HG03342 (cell line): ENCODE measurements at regions not wholly inside any gene's neighbourhood (a gene's known extent, or its start where the extent isn't known, plus 50 kb on each side); places are given as distances from the start of the nearest gene placed in this dataset.

Experiments
- ATAC-seq: cut with Tn5 transposase; IDR thresholded peaks from one replicate; pipeline ENCODE4 v1.9.1; 2021; ENCODE audit warnings: mild to moderate bottlenecking, moderate library complexity; ENCODE audit not compliant: unreplicated experiment

DNA sequence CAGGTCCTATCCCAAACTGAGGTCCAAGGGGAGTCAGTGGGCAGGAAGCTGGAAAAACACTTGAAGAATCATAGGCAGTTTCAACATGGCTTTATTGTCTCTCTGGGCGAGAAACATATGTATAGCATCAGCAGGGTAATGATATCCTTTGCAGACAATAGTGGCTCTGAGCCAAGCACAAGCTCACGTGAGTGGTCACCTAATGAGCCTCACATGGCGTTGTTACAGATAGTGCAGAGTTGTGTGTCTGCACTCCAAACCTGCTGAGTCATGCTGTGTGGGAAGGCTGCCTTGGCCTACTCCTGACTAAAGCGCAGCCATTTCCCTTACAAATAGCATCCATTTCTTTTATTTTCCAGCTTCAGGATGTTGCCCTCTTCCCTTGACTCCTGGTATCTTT, 105.2 kb upstream of the SYT1 start:
- ATAC-seq = no peak

DNA sequence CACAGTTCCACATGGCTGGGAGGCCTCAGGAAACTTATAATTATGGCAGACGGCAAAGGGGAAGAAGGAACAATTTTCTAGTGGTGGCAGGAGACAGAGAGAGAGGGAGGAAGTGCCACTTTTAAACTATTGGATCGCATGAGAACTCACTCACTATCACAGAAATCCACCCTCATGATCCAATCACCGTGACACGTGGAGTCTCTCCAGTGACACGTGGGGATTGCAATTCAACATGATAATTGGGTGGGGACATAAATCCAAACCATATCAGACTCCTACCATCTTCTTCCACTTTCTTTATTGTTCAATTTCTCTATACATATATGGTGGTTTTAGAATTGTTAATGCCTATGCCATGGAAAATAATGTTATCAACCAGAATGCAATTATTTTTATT, 103.7 kb upstream of the SYT1 start:
- ATAC-seq = no peak

DNA sequence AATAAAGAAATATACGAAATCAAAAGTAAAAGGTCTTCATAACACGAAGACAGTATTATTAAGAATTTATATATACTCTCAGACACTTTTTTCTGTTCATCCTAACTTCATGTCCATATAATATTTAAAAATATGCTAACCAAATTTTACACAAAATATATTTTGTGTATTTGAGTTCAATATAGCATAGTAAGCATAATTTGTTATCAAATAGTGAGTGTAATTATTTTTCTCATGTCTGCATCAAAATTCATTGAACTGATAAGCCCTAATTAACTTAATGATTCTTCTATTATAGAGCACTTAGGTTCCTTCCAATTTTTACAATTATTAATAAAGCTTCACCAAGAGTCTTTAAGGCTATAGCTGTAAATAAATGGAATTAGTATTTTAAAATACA, 99.7 kb upstream of the SYT1 start:
- no peak for ATAC-seq

DNA sequence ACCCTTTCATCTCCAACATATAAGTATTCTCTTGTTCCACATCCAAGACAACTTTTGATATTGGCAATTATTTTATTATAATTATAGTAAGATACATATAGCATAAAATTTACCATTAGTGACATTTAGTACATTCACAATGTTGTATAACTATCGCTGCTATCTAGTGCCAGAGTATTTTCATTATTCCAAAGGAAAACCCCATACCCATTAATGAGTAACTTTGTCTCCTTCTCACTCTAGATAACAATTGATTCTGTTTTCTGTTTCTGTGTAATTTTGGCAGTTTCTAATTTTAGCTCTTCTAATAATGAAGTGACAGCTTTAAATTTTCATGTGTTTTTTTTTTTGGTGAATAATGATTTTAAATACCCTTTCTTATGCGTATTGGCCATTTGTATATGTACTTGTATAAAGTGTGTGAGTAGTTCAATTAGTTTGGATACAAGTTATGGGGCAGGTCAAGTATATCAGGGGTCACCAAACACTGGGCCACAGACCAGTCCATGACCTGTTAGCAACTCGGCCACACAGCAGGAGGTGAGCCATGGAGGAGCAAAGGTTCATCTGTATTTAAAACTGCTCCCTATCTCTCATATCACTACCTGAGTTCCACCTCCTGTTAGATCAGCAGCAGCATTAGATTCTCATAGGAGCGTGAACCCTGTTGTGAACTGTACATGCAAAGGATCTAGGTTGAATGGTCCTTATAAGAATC, 97.2 kb upstream of the SYT1 start:
- ATAC-seq = no peak

DNA sequence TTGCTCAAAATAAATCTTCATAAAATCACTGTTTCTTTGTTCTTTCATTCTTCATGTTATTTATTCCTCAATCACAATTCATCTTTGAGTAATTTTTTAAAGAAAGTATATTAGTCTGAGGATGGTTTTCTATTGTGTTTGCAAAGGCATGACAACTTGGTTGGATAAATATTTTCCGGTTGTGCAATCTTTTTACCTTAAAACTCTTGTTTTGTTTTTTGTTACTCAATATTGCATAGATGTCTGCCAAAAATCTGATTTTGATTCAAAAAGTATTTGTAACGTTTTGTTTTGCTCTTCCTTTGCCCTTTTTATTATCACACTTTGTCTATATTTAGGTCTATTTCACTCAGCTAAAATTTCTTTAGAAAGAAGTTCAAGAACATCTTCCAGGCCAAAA, 86.2 kb upstream of the SYT1 start:
- no peak for ATAC-seq

DNA sequence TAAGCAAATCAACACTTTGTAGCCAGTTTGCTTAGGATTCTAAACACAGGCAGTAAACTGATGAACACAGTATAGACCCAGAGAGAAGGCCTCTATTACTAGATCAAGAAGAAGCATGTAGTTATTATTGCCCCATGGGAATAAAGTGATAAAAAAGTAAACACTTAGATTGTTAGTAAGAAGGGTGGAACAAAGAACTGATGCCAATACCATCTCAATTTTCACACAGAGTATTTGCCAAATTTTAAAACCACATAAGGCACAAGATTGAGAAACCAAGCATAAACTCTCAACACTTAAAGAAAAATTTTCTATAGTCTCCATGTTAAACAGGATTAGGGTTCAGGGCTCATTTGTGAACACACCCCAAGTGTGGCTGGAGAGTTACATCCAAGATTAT, 77.0 kb upstream of the SYT1 start:
- ATAC-seq = no peak

DNA sequence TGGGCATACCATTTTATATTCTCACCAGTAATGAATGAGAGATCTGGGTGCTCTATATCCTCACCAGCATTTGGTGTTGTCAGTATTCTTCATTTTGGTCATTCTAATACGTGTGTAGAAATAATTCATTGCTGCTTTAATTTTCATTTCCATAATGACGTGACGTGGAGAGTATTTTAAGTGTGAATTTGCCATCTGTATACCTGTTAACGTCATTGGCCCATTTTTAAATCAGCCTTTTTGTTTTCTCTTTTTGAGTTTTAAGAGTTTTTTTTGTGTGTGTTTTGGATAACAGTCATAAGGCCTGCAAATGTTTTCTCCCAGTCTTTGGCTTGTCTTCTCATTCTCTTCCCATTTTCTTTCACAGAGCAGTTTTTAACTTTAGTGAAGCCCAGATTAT, 74.4 kb upstream of the SYT1 start:
- ATAC-seq = no peak

DNA sequence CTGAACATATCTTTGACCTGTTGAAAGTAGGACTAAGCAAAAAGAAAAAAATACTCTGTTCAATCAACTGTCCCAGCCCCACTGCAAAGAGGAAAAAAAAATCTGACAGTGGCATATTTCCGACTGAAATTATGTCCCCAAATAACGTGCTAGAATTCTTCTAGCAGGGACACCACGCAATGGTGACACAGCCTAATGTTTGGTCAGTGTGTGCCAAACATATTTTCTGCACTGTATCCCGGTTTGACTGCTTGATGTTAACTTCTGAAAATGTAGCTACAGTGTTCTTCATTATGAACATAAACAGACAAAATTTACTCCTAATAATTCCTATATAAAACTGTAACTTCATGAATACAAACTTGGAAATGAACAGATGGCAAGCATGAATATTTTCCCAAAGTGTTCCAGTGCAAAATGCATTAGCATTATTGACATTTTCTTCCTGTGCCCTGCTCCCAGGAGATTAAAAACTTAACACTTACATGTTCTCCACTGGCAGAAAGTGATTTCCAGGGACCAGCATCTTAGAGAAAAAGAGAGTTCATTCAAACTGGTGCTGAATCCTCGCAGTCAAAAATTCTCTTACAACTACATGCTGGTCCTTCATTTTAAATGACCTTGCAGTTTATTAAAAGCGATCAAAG, 72.4 kb upstream of the SYT1 start:
- ATAC-seq = no peak

DNA sequence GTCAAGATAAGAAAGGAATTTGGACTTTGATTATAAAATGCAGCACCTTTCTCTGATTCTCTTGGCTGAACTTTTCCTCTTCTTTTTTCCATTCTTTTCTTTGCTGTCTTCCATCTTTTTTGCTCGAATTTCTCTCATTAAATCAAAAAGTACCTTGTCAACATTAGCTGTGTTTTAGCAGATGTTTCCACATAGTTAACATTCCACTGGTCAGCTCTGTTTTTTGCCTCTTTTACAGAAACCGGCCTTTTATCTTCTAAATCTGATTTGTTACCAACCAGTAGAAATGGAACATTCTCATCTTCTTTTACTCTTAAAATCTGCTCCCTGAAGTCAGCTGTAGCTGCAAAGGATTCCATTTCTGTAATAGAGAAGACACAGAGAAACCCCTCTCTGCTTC, 71.1 kb upstream of the SYT1 start:
- no peak for ATAC-seq

DNA sequence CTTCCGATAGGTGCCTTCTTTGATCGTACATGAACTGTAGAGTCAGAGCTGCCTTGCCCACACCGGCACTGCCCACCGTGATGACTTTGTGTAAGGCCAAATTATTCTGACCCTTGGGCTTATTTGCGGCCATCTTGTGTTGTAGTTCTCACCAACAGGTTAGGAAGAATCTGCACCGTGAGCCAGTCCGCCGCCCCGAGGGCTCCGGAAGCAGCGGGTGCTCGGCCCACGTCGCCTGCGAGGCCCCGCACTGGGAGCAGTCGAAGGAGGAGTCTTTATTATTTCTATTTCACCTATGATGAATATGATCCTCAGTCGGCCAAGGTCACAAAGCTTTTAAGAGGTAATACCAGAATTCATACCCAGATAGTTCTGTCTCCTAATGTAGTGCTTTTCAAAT, 70.6 kb upstream of the SYT1 start:
- ATAC-seq = no peak

DNA sequence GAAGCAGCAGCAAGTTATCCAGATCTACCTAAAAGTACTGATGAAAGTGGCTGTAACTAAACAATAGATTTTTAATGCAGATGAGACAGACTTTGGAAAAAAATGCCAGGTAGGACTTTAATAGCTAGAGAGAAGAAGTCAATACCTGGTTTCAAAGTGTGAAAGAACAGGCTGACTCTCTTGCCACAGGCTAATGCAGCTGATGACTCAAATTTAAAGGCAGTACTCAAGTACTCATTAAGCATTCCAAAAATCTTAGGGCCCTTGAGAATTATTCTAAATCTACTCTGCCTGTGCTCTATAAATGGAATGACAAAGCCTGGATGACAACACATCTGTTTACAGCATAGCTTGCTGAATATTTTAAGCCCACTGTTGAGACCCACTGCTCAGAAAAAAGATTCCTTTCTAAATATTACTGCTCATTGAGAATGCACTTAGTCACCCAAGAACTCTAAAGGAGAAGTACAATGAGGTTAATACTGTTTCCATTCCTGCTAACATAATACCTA, 68.6 kb upstream of the SYT1 start:
- no peak for ATAC-seq

DNA sequence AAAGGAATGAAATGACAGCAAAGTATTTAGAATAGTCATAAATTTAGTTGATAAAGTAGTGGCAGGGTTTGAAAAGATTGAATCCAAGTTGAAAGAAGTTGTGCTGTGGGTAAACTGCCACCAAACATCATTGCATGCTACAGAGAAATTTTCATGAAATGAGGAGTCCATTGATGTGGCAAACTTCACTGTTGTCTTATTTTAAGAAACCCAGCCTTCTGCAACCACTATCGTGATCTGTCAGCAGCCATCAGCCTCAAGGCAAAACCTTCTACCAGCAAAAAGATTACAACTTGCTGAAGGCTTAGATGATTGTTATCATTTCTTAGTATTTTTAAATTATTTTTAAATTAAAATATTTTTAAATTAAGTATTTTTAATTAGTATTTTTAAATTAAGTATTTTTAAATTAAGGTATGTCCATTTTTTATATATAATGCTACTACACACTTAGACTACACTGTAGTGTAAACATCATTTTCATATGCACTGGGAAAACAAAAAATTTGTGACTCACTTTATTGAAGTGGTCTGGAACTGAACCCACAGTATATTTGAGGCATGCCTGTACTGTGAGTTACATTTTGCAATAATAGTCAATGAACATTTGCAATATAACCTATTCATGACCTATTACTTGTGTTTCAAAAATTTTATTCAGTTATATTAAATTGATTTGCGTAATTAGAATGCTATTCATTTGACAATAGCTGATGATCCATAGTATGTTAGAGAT, 67.2 kb upstream of the SYT1 start:
- ATAC-seq = no peak

DNA sequence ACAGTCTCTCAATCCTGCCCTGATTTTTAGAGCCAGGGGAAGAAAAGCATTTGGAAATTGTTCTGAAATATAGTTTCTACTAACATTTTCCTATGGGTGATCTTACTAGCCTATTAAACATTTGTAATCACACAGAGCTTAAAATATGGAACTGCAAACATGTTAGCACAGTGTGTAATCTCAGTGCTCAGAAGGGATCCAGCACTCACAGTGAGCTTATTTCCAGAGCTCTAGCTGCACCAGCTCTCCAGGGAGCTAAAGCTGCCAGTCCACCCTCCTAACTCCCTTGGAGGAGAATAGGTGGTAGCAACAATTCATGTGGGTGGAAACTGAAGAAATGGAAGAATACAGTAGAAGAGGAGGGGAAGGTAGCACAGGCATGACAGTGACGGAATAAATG, 64.9 kb upstream of the SYT1 start:
- no peak for ATAC-seq

DNA sequence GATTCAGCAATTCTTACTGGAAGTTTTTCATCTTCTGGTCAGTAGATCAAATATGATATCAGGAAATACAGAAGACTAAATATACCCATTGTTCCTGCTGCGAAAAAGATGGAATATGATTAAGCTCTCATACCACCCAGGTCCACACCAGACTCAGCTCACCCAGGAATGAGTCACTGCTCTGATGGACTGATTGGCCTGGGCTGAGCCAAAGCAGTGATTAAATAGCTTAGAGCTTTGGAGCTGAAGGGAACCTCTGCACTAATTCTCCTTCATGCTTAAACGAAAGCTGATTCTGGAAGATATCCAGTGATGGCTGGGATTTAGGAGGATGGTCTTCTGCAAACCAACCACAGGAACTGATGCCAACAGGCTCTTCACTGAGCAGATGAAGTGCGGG, 62.0 kb upstream of the SYT1 start:
- no peak for ATAC-seq

DNA sequence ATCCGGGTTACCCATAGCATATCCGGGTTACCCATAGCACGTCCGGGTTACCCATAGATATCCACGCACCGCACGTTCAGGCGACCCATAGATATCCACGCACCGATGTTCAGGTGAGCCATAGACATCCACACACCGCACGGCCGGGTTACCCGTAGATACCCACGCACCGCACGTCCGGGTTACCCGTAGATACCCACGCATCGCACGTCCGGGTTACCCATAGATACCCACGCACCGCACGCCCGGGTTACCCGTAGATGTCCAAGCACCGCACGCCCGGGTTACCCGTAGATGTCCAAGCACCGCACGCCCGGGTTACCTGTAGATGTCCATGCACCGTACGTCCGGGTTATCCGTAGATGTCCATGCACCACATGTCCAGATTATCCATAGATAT, 60.3 kb upstream of the SYT1 start:
- ATAC-seq = no peak
